GM12878 (cell line): ENCODE measurements at regions not wholly inside any gene's neighbourhood (a gene's known extent, or its start where the extent isn't known, plus 50 kb on each side); places are given as distances from the start of the nearest gene placed in this dataset.

Experiments used
- ATAC-seq: fragments of 200-7000 bp; cut with Tn5 transposase; 3 replicates; pipeline ENCODE4 v1.9.1; 2020; ENCODE audit warnings: mild to moderate bottlenecking, moderate library complexity
- BruUV-seq: library from RNA; stranded (reverse); fragments of 400-500 nt; replicated peaks from 2 replicates; lab custom pipeline; 2021; lab: Mats Ljungman, UMichigan
- CTCF ChIA-PET: fragments of 300-600 bp; sonication (Branson Sonifier 250); formaldehyde crosslinking; extraction: SDS; loops from one replicate; lab custom pipeline; 2021; ENCODE audit warnings: inconsistent platforms; lab: Yijun Ruan, JAX
- POLR2A ChIA-PET: fragments of 350-600 bp; formaldehyde crosslinking; extraction: SDS; loops from one replicate; lab custom pipeline; 2021; ENCODE audit warnings: inconsistent platforms; lab: Charles Lee
- RAD21 ChIA-PET: fragments of 300-600 bp; sonication (Branson Sonifier 250); formaldehyde crosslinking; loops from one replicate; lab custom pipeline; 2023; ENCODE audit warnings: antibody characterized with exemption; ENCODE audit not compliant: unreplicated experiment; lab: Charles Lee
- SMC1A ChIA-PET: fragments of 300-600 bp; sonication (Branson Sonifier 250); formaldehyde crosslinking; loops from one replicate; lab custom pipeline; 2023; ENCODE audit not compliant: unreplicated experiment, uncharacterized antibody; lab: Charles Lee
- DNase-seq: peaks from one replicate; pipeline ENCODE4 v3.0.0-alpha.2; 2011; ENCODE audit warnings: low read depth, low spot score
- FAIRE-seq: peaks from 3 replicates; lab custom pipeline; 2011; peaks lifted over from hg19 to GRCh38; lab: Jason Lieb, UNC
- H2AFZ ChIP-seq: 2 replicates; pipeline ENCODE4 v1.6.0; 2011; ENCODE audit warnings: low read depth, low read length, control low read depth; ENCODE audit not compliant: control insufficient read depth
- H3K27ac ChIP-seq: 2 replicates; pipeline ENCODE4 v1.5.1; 2011; ENCODE audit warnings: control low read depth; ENCODE audit not compliant: control insufficient read depth, insufficient read depth
- H3K27me3 ChIP-seq, 2 experiments: replicated peaks in 1 of 2; 2 replicates each; pipeline versions ENCODE4 v1.6.0 to v1.6.1; 2011; ENCODE audit warnings: low read length in 1 of 2; ENCODE audit not compliant: control insufficient read depth in 2 of 2, insufficient read depth in 2 of 2
- H3K36me3 ChIP-seq, 2 experiments: 2 replicates each; pipeline ENCODE4 v1.5.1; 2011; ENCODE audit warnings: low read length in 1 of 2; ENCODE audit not compliant: control insufficient read depth in 2 of 2, insufficient read depth in 2 of 2
- H3K4me1 ChIP-seq: 2 replicates; pipeline ENCODE4 v1.6.1; 2011; ENCODE audit warnings: mild to moderate bottlenecking, low read length, moderate library complexity, mixed read lengths; ENCODE audit not compliant: control insufficient read depth, insufficient read depth
- H3K4me2 ChIP-seq: 2 replicates; pipeline ENCODE4 v1.6.0; 2011; ENCODE audit warnings: control low read depth; ENCODE audit not compliant: control insufficient read depth, insufficient read depth
- H3K4me3 ChIP-seq: fragments of 200-600 bp; sonication (generic); 2 replicates; pipeline ENCODE4 v1.5.1; 2016
- H3K79me2 ChIP-seq: 2 replicates; pipeline ENCODE4 v1.6.0; 2011; ENCODE audit warnings: low read length; ENCODE audit not compliant: control insufficient read depth, insufficient read depth
- H3K9ac ChIP-seq: 2 replicates; pipeline ENCODE4 v1.8.0; 2011; ENCODE audit warnings: low read length, control low read depth, mixed read lengths; ENCODE audit not compliant: control insufficient read depth, insufficient read depth
- H3K9me3 ChIP-seq: replicated peaks from 3 replicates; pipeline ENCODE4 v1.5.1; 2011; ENCODE audit warnings: mild to moderate bottlenecking, low read length; ENCODE audit not compliant: control insufficient read depth, insufficient read depth
- H4K20me1 ChIP-seq: 2 replicates; pipeline ENCODE4 v1.6.0; 2011; ENCODE audit not compliant: control insufficient read depth, insufficient read depth
- BRCA1 ChIP-seq: IDR thresholded peaks from 2 replicates; pipeline ENCODE4 v1.6.1; 2011; ENCODE audit warnings: low read depth, low read length, improper control_type of control experiment
- CHD4 ChIP-seq: fragments of 200-600 bp; sonication (generic); IDR thresholded peaks from 2 replicates; pipeline ENCODE4 v1.6.1; 2016; ENCODE audit warnings: mild to moderate bottlenecking
- MYC ChIP-seq: IDR thresholded peaks from 2 replicates; pipeline ENCODE4 v1.6.1; 2011; ENCODE audit warnings: mild to moderate bottlenecking, low read length, moderate library complexity, inconsistent platforms; ENCODE audit not compliant: insufficient read depth, insufficient replicate concordance, insufficient read length, severe bottlenecking
- PAX5 ChIP-seq: IDR thresholded peaks from 2 replicates; pipeline ENCODE4 v1.6.1; 2011; ENCODE audit warnings: low read depth, low read length, borderline replicate concordance
- POLR2AphosphoS2 ChIP-seq: IDR thresholded peaks from 2 replicates; pipeline ENCODE4 v1.6.1; 2011; ENCODE audit warnings: low read depth, mild to moderate bottlenecking, low read length, improper control_type of control experiment, moderate library complexity
- SP1 ChIP-seq: IDR thresholded peaks from one replicate; pipeline ENCODE4 v1.6.1; 2011; ENCODE audit warnings: low read depth, low read length
- WGBS: methylation state at CpG from one replicate; pipeline ENCODE4 v1.1.6; 2016; ENCODE audit warnings: low lambda C conversion rate; ENCODE audit not compliant: insufficient replicate concordance, insufficient coverage; ENCODE audit errors: missing lambda C conversion rate; 5-methylcytosine and 5-hydroxymethylcytosine counted together
- in situ Hi-C: fragments of 300-500 bp; cut with MboI; formaldehyde crosslinking; loops from 9 replicates; pipeline ENCODE4 v1.14.3; 2018; ENCODE audit warnings: mixed read lengths
- intact Hi-C: fragments of 100-400 bp; cut with micrococcal nuclease; formaldehyde crosslinking; loops from one replicate; pipeline ENCODE4 v1.14.2; 2022; ENCODE audit not compliant: unreplicated experiment
- TF ChIP-seq, protein P1 (sequence below): fragments of 450-650 bp; IDR thresholded peaks from 2 replicates; pipeline ENCODE4 v1.6.1; 2016; ENCODE audit warnings: mild to moderate bottlenecking, moderate library complexity, borderline replicate concordance
- TF ChIP-seq, protein P2 (sequence below): fragments of 450-650 bp; conservative IDR thresholded peaks from 2 replicates; pipeline ENCODE4 v1.6.1; 2017; ENCODE audit warnings: mild to moderate bottlenecking, moderate library complexity

GRCh38 chr1:38536089-38536488 is 323.5 kb downstream of the RRAGC start:
- ChIA-PET RAD21 (interaction anchor here (1.1 kb wide), 1 partner anchor 23 kb away, joined by 3 read pairs; no protein-coding TSS in a partner anchor), POLR2A (no interaction called here), CTCF (no interaction called here), SMC1A (interaction anchor here (1.8 kb wide), 1 partner anchor 8 kb away, joined by 5 read pairs; no protein-coding TSS in a partner anchor)
- Histone ChIP-seq H3K79me2 (no peaks in the 10 kb centered on the region), H3K4me2 (no peak overlapping the region), H3K4me3 (no peak overlapping the region), H4K20me1 (no peaks in the 10 kb centered on the region), H3K4me1 (peaks cover 8% of the 10 kb centered on the region), H3K27me3 (no peaks in the 10 kb centered on the region), H3K9ac (no peak overlapping the region), H3K36me3 (no peaks in the 10 kb centered on the region), H2AFZ (no peak overlapping the region), H3K9me3 (no peaks in the 10 kb centered on the region), H3K27ac (no peak overlapping the region)
- TF ChIP-seq POLR2AphosphoS2 (no peak), PAX5 (no peak)
- no TSS peak for BruUV-seq
- 67% methylated on average over 4 of the region's 4 CpGs for WGBS
- intact Hi-C loops (no loop called here), in situ Hi-C loops (no loop called here)
- FAIRE-seq, result no peak
- no peak for ATAC-seq
- no peak for DNase-seq

DNA sequence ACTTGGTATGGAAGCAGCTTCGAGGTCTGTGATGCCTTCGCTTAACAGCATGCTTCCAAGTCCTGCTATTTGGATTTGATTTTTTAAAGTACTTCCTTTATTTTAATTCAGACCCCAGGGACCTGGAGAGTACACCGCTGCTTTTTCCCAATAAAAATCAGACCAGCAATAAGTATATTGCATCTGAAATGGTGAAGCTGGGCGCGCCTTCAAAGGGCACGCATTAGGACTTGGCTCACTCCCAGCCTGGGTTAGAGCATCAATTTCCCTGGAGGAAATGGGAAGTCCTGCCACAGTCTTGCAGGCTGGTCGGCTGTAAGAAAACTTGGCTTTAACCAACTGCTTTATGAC is 325.1 kb downstream of the RRAGC start:
- H3K79me2 ChIP-seq, result no peaks in the 10 kb centered on the region
- H3K27me3 ChIP-seq, result no peaks in the 10 kb centered on the region
- ChIA-PET RAD21 (interaction anchor here (1.1 to 1.2 kb wide), 2 partner anchors 8 to 60 kb away, joined by 3 to 4 read pairs; no protein-coding TSS in a partner anchor), SMC1A (interaction anchor here (1.0 kb wide), 1 partner anchor 9 kb away, joined by 4 read pairs; no protein-coding TSS in a partner anchor), POLR2A (no interaction called here), CTCF (interaction anchor here (0.7 kb wide), 1 partner anchor 9 kb away, joined by 3 read pairs; no protein-coding TSS in a partner anchor)
- H3K4me1 ChIP-seq, result peaks cover 4% of the 10 kb centered on the region; the same call in 1 of the 2 replicates
- in situ Hi-C loops, result no loop called here
- BruUV-seq, result no TSS peak
- no peak overlapping the region for H2AFZ ChIP-seq
- DNase-seq (no peak), FAIRE-seq (no peak), ATAC-seq (no peak)
- H3K27ac ChIP-seq, result no peak overlapping the region
- H3K9ac ChIP-seq, result no peak overlapping the region
- no peak overlapping the region for H3K4me2 ChIP-seq
- intact Hi-C loops, result no loop called here
- H3K4me3 ChIP-seq, result no peak overlapping the region
- H4K20me1 ChIP-seq, result no peaks in the 10 kb centered on the region
- no peaks in the 10 kb centered on the region for H3K9me3 ChIP-seq
- WGBS, result 87% methylated on average over 7 of the region's 7 CpGs
- no peaks in the 10 kb centered on the region for H3K36me3 ChIP-seq
- TF ChIP-seq, protein P1, sequence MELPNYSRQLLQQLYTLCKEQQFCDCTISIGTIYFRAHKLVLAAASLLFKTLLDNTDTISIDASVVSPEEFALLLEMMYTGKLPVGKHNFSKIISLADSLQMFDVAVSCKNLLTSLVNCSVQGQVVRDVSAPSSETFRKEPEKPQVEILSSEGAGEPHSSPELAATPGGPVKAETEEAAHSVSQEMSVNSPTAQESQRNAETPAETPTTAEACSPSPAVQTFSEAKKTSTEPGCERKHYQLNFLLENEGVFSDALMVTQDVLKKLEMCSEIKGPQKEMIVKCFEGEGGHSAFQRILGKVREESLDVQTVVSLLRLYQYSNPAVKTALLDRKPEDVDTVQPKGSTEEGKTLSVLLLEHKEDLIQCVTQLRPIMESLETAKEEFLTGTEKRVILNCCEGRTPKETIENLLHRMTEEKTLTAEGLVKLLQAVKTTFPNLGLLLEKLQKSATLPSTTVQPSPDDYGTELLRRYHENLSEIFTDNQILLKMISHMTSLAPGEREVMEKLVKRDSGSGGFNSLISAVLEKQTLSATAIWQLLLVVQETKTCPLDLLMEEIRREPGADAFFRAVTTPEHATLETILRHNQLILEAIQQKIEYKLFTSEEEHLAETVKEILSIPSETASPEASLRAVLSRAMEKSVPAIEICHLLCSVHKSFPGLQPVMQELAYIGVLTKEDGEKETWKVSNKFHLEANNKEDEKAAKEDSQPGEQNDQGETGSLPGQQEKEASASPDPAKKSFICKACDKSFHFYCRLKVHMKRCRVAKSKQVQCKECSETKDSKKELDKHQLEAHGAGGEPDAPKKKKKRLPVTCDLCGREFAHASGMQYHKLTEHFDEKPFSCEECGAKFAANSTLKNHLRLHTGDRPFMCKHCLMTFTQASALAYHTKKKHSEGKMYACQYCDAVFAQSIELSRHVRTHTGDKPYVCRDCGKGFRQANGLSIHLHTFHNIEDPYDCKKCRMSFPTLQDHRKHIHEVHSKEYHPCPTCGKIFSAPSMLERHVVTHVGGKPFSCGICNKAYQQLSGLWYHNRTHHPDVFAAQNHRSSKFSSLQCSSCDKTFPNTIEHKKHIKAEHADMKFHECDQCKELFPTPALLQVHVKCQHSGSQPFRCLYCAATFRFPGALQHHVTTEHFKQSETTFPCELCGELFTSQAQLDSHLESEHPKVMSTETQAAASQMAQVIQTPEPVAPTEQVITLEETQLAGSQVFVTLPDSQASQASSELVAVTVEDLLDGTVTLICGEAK, result no peak
- no peak for TF ChIP-seq CHD4
- no peak for TF ChIP-seq MYC
- TF ChIP-seq BRCA1, result no peak
- TF ChIP-seq SP1, result no peak
- TF ChIP-seq, protein P2, sequence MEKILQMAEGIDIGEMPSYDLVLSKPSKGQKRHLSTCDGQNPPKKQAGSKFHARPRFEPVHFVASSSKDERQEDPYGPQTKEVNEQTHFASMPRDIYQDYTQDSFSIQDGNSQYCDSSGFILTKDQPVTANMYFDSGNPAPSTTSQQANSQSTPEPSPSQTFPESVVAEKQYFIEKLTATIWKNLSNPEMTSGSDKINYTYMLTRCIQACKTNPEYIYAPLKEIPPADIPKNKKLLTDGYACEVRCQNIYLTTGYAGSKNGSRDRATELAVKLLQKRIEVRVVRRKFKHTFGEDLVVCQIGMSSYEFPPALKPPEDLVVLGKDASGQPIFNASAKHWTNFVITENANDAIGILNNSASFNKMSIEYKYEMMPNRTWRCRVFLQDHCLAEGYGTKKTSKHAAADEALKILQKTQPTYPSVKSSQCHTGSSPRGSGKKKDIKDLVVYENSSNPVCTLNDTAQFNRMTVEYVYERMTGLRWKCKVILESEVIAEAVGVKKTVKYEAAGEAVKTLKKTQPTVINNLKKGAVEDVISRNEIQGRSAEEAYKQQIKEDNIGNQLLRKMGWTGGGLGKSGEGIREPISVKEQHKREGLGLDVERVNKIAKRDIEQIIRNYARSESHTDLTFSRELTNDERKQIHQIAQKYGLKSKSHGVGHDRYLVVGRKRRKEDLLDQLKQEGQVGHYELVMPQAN, result no peak
